PC-3 (cell line): ENCODE measurements at regions not wholly inside any gene's neighbourhood (a gene's known extent, or its start where the extent isn't known, plus 50 kb on each side); places are given as distances from the start of the nearest gene placed in this dataset.

Experiments used
- CTCF ChIP-seq: fragments of 300-600 bp; sonication (generic); conservative IDR thresholded peaks from 2 replicates; pipeline ENCODE4 v1.5.1; 2017; ENCODE audit warnings: antibody characterized with exemption, low read depth, mild to moderate bottlenecking, low read length
- EZH2 ChIP-seq: fragments of 300-600 bp; sonication (generic); IDR thresholded peaks from one replicate; pipeline ENCODE4 v1.6.1; 2017; ENCODE audit warnings: antibody characterized with exemption, mild to moderate bottlenecking, low read length; ENCODE audit not compliant: unreplicated experiment

GRCh38 chr9:117535973-117536372, 121.1 kb upstream of the ASTN2 start:
- TF ChIP-seq CTCF (no peak), EZH2 (no peak)
